ENCODE measurements at regions not wholly inside any gene's neighbourhood (a gene's known extent, or its start where the extent isn't known, plus 50 kb on each side); places are given as distances from the start of the nearest gene placed in this dataset.

DNA sequence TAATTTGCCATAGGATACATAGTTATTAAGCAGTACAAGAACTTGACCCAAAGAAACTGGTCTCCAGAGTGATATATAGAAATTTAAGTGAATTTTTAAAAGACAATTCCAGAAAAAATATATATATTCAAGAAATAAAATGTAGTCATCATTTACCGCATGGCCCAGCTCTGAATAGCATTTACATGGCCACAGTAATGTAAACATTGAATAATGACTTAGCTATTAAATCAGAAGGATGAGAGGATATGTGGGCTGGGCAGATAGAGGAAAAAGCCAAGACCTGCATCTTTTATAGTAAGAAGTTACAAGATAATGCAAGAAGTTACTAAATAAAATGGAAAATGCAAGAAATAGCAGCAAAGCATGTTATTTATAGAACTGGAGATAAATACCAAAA lies 405.2 kb upstream of the WWC1 start:
- TF ChIP-seq, protein P1, sequence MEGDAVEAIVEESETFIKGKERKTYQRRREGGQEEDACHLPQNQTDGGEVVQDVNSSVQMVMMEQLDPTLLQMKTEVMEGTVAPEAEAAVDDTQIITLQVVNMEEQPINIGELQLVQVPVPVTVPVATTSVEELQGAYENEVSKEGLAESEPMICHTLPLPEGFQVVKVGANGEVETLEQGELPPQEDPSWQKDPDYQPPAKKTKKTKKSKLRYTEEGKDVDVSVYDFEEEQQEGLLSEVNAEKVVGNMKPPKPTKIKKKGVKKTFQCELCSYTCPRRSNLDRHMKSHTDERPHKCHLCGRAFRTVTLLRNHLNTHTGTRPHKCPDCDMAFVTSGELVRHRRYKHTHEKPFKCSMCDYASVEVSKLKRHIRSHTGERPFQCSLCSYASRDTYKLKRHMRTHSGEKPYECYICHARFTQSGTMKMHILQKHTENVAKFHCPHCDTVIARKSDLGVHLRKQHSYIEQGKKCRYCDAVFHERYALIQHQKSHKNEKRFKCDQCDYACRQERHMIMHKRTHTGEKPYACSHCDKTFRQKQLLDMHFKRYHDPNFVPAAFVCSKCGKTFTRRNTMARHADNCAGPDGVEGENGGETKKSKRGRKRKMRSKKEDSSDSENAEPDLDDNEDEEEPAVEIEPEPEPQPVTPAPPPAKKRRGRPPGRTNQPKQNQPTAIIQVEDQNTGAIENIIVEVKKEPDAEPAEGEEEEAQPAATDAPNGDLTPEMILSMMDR (IDR thresholded peaks at IDR 0.05): no peak
- TF ChIP-seq POLR2A (IDR thresholded peaks at IDR 0.05): no peak

Measured in thyroid gland (tissue), 4 donors.